ENCODE measurements at regions not wholly inside any gene's neighbourhood (a gene's known extent, or its start where the extent isn't known, plus 50 kb on each side); places are given as distances from the start of the nearest gene placed in this dataset.

- no peak for TF ChIP-seq POLR2AphosphoS5 (IDR thresholded peaks at IDR 0.05; ENCODE audit: low read depth, low read length)
- TF ChIP-seq POLR2A (IDR thresholded peaks at IDR 0.05; ENCODE audit: low read depth, low read length), result no peak
- TF ChIP-seq TAF1 (IDR thresholded peaks at IDR 0.05; ENCODE audit: low read depth, low read length), result no peak
- TF ChIP-seq SPI1 (IDR thresholded peaks at IDR 0.05; ENCODE audit: low read depth, low read length), result no peak
- no peak for TF ChIP-seq PAX5 (IDR thresholded peaks at IDR 0.05; ENCODE audit: insufficient read depth, low read length, severe bottlenecking)
- TF ChIP-seq POU2F2 (IDR thresholded peaks at IDR 0.05; ENCODE audit: low read depth, low read length), result no peak
Observed at GRCh38 chr1:88021529-88021928, 662.5 kb upstream of the PKN2 start.
